ENCODE measurements at regions not wholly inside any gene's neighbourhood (a gene's known extent, or its start where the extent isn't known, plus 50 kb on each side); places are given as distances from the start of the nearest gene placed in this dataset.

DNA sequence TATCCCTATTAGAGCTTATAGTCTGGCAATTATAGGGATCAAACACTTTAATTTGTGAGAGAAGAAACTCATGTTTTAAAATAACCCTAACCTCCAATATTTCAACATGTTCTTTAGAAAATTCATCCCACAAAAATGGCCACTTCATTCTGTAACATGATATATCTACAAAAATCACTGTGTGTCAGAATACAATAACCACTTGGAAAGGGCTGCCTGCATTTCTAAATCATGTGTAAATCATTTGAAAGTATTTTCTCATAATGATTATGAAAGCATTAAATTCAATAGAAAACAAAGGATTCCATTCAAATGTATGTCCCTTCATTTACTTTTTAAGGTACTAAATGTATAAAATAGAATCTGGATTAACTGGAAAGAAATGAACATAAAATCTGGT, 101.4 kb upstream of the NHSL1 start:
- TF ChIP-seq, protein P1, sequence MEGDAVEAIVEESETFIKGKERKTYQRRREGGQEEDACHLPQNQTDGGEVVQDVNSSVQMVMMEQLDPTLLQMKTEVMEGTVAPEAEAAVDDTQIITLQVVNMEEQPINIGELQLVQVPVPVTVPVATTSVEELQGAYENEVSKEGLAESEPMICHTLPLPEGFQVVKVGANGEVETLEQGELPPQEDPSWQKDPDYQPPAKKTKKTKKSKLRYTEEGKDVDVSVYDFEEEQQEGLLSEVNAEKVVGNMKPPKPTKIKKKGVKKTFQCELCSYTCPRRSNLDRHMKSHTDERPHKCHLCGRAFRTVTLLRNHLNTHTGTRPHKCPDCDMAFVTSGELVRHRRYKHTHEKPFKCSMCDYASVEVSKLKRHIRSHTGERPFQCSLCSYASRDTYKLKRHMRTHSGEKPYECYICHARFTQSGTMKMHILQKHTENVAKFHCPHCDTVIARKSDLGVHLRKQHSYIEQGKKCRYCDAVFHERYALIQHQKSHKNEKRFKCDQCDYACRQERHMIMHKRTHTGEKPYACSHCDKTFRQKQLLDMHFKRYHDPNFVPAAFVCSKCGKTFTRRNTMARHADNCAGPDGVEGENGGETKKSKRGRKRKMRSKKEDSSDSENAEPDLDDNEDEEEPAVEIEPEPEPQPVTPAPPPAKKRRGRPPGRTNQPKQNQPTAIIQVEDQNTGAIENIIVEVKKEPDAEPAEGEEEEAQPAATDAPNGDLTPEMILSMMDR (conservative IDR thresholded peaks at IDR 0.05 in 1 of 2, IDR thresholded peaks at IDR 0.05 in 1 of 2; ENCODE audit: extremely low read depth in 1 of 2, insufficient read depth in 1 of 2, low read depth in 1 of 2, low read length in 2 of 2), result no peak
- TF ChIP-seq EZH2 (IDR thresholded peaks at IDR 0.05; ENCODE audit: borderline replicate concordance, low read length), result no peak

All from mammary epithelial cell (primary cell).